Motor neuron (in vitro differentiated cells): ENCODE measurements at regions not wholly inside any gene's neighbourhood (a gene's known extent, or its start where the extent isn't known, plus 50 kb on each side); places are given as distances from the start of the nearest gene placed in this dataset.

Experiments used
- ATAC-seq, 8 experiments: fragments of 200-7000 bp; cut with Tn5 transposase; replicated peaks in 6 of 8; 2 replicates each; pipeline ENCODE4 v1.8.0; 2021; ENCODE audit warnings: mild to moderate bottlenecking in 8 of 8, moderate library complexity in 8 of 8
- H3K27ac ChIP-seq, 2 donors: fragments of 250-450 bp; sonication (Bioruptor Pico); 2 replicates each; pipeline ENCODE4 v1.9.0; 2021; ENCODE audit warnings: antibody characterized with exemption in 2 of 2, mild to moderate bottlenecking in 2 of 2, moderate library complexity in 1 of 2
- H3K4me1 ChIP-seq, 2 donors: fragments of 250-450 bp; sonication (Bioruptor Pico); replicated peaks in 1 of 2; 2 replicates each; pipeline ENCODE4 v1.6.1; 2021; ENCODE audit warnings: antibody characterized with exemption in 2 of 2, mild to moderate bottlenecking in 2 of 2, moderate library complexity in 1 of 2
- H3K4me3 ChIP-seq, 5 donors: fragments of 250-450 bp; sonication (Bioruptor Pico); 2 replicates each; pipeline ENCODE4 v1.9.0; 2021; ENCODE audit warnings: antibody characterized with exemption in 5 of 5, mild to moderate bottlenecking in 5 of 5, moderate library complexity in 4 of 5
- WGBS, 10 experiments: fragments of 450-650 bp; shearing (Covaris generic); methylation state at CpG; one replicate each; pipeline ENCODE4 v1.0.0; 2022; 5-methylcytosine and 5-hydroxymethylcytosine counted together
- in situ Hi-C, 9 experiments: fragments of 400-800 bp; cut with MboI; loops; one replicate each; pipeline ENCODE4 v1.15.0; 2021; ENCODE audit warnings: low sequenced_read_pairs in 9 of 9, low pct_unique_long_range_greater_than_20kb in 2 of 9; ENCODE audit not compliant: unreplicated experiment in 9 of 9

DNA sequence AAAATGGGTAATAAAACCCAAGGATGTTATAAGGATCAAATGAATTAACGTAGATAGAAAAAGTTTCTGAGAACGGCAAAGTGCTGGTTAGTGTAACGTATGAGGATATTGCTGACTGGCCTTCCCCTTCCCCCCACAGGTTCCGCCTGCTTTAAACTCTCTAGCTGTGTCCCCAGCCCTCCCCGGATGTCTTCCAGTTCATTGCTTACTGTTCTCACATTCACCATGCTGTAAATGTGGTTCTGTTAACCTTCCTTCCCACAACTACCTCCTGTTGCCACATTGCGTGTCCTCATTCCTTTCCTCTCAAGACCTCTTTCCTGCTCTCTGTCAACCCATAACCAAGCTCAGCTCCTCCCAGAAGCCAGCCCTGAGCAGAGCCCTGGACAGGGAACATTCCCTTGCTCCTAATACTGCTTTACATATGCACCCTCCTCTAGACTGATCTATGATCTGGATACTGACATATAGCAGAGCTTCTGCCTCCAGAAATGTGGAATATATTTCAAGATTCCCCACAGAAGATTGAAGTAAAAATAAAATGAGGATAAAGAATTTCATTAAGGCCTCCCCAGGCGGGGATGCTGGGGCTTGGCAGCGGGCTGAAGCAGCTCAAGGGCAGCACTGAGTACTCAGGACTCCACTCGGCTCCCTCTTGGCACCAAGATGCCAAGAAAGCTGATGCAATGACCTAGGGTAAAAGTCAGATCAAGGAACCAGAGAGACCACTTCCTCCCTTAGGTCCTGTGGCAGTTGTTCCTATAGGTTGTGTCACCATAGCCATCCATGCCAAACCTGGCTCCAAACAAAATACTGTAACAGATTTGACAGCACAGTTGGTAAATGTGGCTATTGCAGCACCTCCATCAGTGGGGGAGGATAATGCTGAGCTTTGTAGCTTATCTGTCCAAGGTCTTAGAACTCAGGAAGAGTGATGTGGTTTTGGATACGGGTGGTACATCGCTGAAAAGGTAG is 136.4 kb upstream of the PIK3C3 start:
- H3K27ac ChIP-seq, result no peak overlapping the region
- peaks cover 0 to 2% of the 10 kb centered on the region in 2 donors for H3K4me1 ChIP-seq
- WGBS, 10 experiments, result 27 to 100% (median 93%) methylated on average over 3 to 8 of the region's 11 CpGs
- ATAC-seq, result no peak
- H3K4me3 ChIP-seq, result no peak overlapping the region
- in situ Hi-C loops, result no loop called here

DNA sequence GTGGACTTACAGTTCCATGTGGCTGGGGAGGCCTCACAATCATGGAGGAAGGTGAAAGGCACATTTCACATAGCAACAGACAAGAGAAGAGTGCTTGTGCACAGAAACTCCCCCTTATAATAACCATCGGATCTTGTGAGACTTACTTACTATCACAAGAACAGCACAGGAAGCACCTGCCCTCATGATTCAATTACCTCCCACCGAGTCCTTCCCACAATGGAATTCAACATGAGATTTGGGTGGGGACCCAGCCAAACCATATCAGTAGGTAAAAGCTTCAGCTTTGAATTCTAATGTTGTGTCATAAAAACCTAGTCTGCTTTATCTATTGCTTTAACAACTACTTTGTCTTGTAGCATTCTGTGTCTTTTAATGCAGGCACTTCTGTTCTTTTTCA is 140.4 kb upstream of the PIK3C3 start:
- no peak overlapping the region for H3K27ac ChIP-seq
- no peak for ATAC-seq
- peaks cover 0 to 2% of the 10 kb centered on the region in 2 donors for H3K4me1 ChIP-seq
- in situ Hi-C loops, result no loop called here
- 0 to 100% (median 59%) methylated on average over 1 to 2 of the region's 2 CpGs; no CpG with 5 or more reads in 4 of the 10 experiments for WGBS, 10 experiments
- H3K4me3 ChIP-seq, result no peak overlapping the region

DNA sequence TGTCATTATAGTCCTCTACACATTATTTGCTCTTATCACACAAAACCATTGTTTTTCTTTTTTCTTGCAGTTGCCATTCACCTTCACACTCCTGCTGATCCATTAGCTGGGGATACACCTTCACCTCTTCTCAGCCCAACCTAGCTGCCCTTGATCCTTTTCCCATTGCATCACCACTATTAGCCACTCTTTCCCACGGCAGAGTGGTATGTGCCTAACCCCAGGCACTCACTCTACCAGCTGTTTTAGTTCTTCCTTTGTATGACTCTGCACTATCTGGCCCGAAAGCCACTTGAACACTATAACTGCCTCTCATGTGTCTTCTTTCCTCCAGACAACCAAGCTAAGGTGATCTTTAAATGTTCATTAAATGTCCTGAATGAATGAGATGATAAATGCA is 145.4 kb upstream of the PIK3C3 start:
- ATAC-seq, result no peak
- Histone ChIP-seq H3K4me1 (no peaks in the 10 kb centered on the region), H3K27ac (no peak overlapping the region), H3K4me3 (no peak overlapping the region)
- in situ Hi-C loops, result no loop called here
- WGBS, 10 experiments, result 13 to 100% (median 78%) methylated on average over 1 to 2 of the region's 2 CpGs; no CpG with 5 or more reads in 3 of the 10 experiments

DNA sequence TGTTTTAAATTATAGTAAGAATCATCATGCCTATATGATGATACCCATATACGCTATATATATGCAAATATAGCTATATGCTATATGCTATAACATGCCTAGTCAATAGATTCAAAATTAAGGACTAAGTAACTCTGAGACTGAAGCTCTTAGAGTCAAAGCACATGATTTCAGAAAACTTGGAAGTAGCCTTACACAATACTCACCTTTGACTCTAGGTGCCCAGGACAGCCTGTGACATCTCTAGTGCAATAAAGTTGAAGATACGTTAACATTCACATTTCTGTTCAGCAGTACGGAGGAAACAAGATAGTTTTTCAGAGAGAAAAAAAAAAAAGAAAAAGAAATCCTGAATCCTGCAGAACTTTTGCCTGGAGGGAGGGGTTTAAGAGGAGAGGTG is 149.7 kb upstream of the PIK3C3 start:
- no peaks in the 10 kb centered on the region for H3K4me1 ChIP-seq
- in situ Hi-C loops, result no loop called here
- no peak for ATAC-seq
- H3K4me3 ChIP-seq, result no peak overlapping the region
- H3K27ac ChIP-seq, result no peak overlapping the region
- 8 to 100% (median 80%) methylated on average over 2 to 3 of the region's 3 CpGs for WGBS, 10 experiments

DNA sequence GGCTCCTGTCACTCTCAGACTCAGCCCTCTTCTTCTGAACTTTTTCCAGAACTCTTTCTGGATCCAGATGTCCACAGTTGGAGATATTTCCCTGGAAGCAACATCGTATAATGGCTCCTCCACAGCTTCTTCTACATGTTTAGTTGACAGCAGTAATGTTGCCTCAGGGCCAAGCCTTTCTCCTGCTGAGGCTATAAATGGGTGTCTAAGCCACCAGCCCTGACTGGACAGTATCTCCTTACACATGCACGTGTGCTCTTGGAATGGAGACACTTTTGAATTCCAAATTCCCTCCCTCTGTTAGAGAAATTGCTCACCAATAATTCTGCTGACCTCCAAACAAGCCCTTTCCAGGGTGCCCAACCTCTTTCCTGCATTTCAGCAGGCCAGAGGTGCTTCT is 156.2 kb upstream of the PIK3C3 start:
- no peak overlapping the region for H3K4me3 ChIP-seq
- no peaks in the 10 kb centered on the region for H3K4me1 ChIP-seq
- ATAC-seq, result peak in 2 of 8 experiments; percentile 77 to 93
- 0 to 88% (median 67%) methylated on average over 1 to 2 of the region's 2 CpGs for WGBS, 10 experiments
- in situ Hi-C loops, result no loop called here
- H3K27ac ChIP-seq, result no peak overlapping the region

DNA sequence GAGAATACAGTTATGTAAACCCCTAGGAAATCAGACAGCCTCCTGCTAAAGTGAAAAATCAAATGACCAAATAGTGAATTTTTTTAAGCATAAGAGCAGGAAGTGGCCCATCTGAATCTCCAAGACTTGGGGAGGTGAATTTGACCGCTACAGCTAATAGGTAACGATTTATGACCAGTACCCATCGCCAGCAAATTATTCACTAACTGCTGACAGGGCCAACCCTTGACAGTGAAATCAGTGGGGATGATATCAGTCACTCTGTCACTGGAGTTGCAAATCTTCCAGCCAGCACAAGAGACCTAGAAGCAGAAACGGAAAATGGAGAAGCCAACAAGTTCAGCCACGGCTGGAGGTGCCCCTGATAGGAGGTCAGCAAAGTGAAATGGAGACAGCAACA is 164.3 kb upstream of the PIK3C3 start:
- WGBS, 10 experiments, result 5 to 100% (median 49%) methylated on average over 2 to 5 of the region's 5 CpGs; no CpG with 5 or more reads in 2 of the 10 experiments
- in situ Hi-C loops, result no loop called here
- Histone ChIP-seq H3K4me3 (no peak overlapping the region), H3K27ac (no peak overlapping the region), H3K4me1 (peaks cover 3 to 5% of the 10 kb centered on the region in 2 donors)
- ATAC-seq, result peak in 4 of 8 experiments; percentile 31 to 66 (median 45)

DNA sequence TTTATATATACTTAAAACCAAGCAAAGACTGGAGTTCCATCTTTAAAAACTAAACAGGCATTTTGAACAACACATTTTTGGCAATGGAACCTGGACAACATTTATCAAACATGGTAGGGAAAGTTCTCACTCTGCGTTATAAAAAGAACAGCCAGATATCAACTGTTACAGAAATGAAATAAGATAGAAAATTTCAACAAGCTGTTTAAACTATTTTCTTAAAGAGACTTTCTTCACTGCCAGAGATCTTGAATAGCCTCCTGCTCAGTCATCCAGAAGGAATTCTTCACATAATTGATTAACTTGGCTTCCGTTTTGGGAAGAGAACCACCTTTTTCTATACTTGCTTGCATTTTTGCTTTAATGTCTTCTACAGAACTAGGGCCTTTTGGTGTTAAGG is 166.0 kb upstream of the PIK3C3 start:
- Histone ChIP-seq H3K4me3 (no peak overlapping the region), H3K27ac (no peak overlapping the region), H3K4me1 (peaks cover 3 to 5% of the 10 kb centered on the region in 2 donors)
- ATAC-seq, result no peak
- 25 to 100% (median 51%) methylated on average over 1 to 2 of the region's 2 CpGs; no CpG with 5 or more reads in 1 of the 10 experiments for WGBS, 10 experiments
- in situ Hi-C loops, result no loop called here

DNA sequence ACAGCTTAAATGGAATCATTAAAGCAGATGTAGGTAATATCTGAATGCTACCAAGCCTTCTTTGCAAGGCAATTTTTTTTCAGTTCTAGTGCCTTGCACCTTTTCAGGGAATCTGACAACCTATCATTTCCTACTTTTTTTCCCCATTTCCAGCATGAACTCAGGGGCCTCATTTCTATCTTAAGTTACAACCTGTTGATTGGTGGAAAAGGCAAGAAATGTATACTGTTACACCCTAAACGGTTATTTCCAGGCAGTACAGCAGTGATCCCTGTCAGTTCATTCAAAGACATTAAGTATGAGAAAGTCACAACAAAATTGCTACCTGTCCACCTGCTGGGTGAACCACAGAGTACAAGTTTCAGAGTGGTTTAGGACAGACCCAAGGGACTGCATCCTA is 171.2 kb upstream of the PIK3C3 start:
- Histone ChIP-seq H3K27ac (no peak overlapping the region), H3K4me3 (no peak overlapping the region), H3K4me1 (no peaks in the 10 kb centered on the region)
- no peak for ATAC-seq
- WGBS, 10 experiments, result 0 to 100% (median 83%) methylated on average over 1 of the region's 1 CpG; no CpG with 5 or more reads in 3 of the 10 experiments
- in situ Hi-C loops, result no loop called here

DNA sequence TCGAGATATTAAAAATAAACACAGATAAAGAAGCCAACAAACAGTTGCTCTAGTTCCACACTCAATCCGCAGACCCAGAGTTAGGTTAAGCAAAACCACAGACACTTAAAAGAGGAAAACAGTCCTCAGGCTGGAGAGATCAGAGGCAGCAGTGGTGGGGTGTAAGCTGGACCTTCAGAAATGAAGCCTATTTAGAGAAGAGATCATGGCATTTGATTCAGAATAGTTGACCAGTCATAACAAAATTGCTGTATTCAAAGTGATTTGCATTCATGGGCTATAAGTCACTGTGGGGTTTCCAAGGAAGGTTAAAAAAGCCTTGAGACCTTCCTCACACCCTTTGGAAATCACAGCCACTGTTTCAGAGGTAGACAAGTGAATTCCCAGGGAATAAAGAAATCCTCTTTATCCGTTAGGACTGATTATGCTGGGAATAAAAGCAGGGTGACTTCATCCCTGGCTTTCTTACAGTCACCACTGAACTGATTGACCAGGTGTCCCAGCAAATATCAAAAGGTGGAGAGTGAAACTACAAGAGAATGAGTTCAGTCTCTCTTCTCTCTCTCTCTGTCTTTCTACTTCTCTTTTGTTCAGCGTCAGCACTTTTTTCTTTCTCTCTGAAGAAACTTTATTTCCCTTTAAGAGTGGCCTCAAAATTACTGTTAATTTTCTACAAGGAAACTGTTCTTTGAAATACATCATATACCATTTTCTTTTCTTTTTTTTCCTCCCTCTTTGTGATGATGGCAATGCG is 171.8 kb upstream of the PIK3C3 start:
- WGBS, 10 experiments, result 14 to 100% (median 74%) methylated on average over 1 to 5 of the region's 5 CpGs
- Histone ChIP-seq H3K4me3 (no peak overlapping the region), H3K4me1 (no peaks in the 10 kb centered on the region), H3K27ac (no peak overlapping the region)
- in situ Hi-C loops, result no loop called here
- peak in 1 of 8 experiments; percentile 24 for ATAC-seq

DNA sequence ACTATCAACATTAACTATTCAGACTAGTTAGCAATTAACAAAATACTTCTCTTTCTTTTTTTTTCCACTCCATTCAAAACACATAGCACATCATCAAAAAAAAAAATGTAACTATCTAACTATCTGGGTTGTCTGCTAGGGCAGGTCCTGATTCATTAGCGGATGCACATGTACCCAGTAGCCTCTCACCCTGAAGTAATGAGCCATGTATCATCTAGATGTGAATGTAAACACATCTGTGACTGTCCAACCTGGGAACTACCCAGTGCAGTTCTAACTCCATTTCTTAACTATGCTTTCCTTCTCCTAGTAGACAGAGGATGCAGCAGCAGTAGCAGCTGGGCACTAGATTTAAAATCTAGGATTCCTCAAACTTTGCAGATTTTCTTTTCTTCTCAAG is 183.1 kb upstream of the PIK3C3 start:
- peaks cover 13 to 17% of the 10 kb centered on the region in 2 donors for H3K4me1 ChIP-seq
- ATAC-seq, result peak in 6 of 8 experiments; percentile 40 to 95 (median 66)
- in situ Hi-C loops, result no loop called here
- 44 to 83% (median 67%) methylated on average over 1 of the region's 1 CpG; no CpG with 5 or more reads in 5 of the 10 experiments for WGBS, 10 experiments
- no peak overlapping the region for H3K4me3 ChIP-seq
- no peak overlapping the region for H3K27ac ChIP-seq

DNA sequence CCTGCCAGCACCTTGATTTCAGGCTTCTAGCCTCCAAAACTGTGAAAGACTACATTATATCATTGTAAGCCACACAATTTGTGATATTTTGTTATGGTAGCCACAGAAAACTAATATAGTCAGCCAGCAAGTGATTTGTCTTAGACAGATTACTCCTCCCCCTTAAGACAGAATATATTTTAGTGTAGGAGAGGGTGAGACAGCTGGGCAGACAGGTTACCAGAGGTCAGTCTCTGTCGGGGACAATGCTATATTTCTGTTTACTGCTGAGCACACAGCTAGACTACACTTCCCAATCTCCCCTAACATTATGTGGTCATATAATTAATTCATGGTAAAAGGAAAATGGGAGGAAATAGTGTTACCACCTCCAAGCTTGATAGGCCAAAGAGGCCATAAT is 185.8 kb upstream of the PIK3C3 start:
- in situ Hi-C loops, result no loop called here
- Histone ChIP-seq H3K4me1 (peaks cover 17 to 20% of the 10 kb centered on the region in 2 donors), H3K27ac (no peak overlapping the region), H3K4me3 (no peak overlapping the region)
- ATAC-seq, result peak in 3 of 8 experiments; percentile 54 to 62 (median 62)
- 60% methylated on average over 1 of the region's 1 CpG; no CpG with 5 or more reads in 9 of the 10 experiments for WGBS, 10 experiments

DNA sequence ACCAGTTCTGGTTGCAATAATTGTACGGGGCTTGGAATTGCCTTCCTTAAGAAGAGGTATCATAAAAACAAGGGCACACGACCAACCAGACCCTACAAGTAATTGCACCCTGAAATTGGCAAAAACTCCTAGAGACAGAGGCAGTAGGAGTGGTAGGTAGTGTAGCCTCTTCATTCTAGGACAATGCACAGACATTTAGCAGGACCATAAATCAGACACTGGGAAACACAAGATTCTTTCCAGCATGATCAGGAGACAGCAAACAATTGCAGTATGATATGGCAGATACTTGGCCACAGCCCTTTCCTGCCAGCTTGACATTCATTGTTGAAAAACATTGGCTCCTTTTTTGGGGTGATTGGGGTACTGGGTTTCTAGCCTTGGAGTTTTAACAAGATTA is 186.6 kb upstream of the PIK3C3 start:
- in situ Hi-C loops, result no loop called here
- peak in 5 of 8 experiments; percentile 28 to 59 (median 57) for ATAC-seq
- Histone ChIP-seq H3K4me3 (no peak overlapping the region), H3K27ac (no peak overlapping the region), H3K4me1 (peaks cover 17 to 20% of the 10 kb centered on the region in 2 donors)
- WGBS, 10 experiments, result 0 to 100% (median 68%) methylated on average over 1 to 2 of the region's 2 CpGs; no CpG with 5 or more reads in 2 of the 10 experiments

DNA sequence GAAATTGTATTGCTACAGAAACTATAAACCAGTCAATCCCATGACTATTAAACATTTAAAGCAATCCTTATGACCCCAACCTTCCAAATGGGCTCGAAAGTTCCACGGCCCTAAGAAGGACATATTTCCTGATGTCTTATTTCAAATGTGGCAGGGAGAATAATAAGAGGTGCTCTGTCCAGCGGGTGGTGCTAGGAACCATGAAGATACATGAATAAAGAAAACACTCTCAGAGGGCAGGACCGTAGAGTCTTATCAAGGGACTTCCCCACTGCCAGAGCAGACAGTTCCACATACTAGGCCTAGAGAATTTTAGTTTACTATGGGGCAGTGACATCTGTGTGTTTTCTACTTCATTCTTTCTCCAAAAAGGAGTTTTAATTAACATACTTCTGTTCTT is 187.1 kb upstream of the PIK3C3 start:
- Histone ChIP-seq H3K4me3 (no peak overlapping the region), H3K27ac (no peak overlapping the region), H3K4me1 (peaks cover 17 to 20% of the 10 kb centered on the region in 2 donors)
- 8 to 92% (median 72%) methylated on average over 1 to 4 of the region's 4 CpGs; no CpG with 5 or more reads in 3 of the 10 experiments for WGBS, 10 experiments
- ATAC-seq, result peak; percentile 27 to 100 (median 56)
- in situ Hi-C loops, result no loop called here
